ENCODE measurements at regions not wholly inside any gene's neighbourhood (a gene's known extent, or its start where the extent isn't known, plus 50 kb on each side); places are given as distances from the start of the nearest gene placed in this dataset.

- TF ChIP-seq EP300 (IDR thresholded peaks at IDR 0.05; ENCODE audit: borderline replicate concordance in 1 of 2, low read depth in 1 of 2, low read length in 1 of 2) (peak; percentile 70 to 85; a peak in 3 of 4 replicates), YY1 (IDR thresholded peaks at IDR 0.05; ENCODE audit: low read depth) (no peak), REST (IDR thresholded peaks at IDR 0.05; ENCODE audit: low read depth, low read length) (no peak), MAX (IDR thresholded peaks at IDR 0.05; ENCODE audit: low read depth) (peak; percentile 63), MXI1 (IDR thresholded peaks at IDR 0.05; ENCODE audit: low read depth, low read length) (no peak), MEF2A (IDR thresholded peaks at IDR 0.05; ENCODE audit: borderline replicate concordance, low read depth) (no peak; the same call in 1 of the 2 replicates), POLR2AphosphoS5 (IDR thresholded peaks at IDR 0.05; ENCODE audit: low read depth, low read length) (peak; percentile 81; the same call in 1 of the 2 replicates)
These were observed 124.5 kb upstream of the ZFHX3 start (continued) for GRCh38 chr16:73172241-73172972.

- POLR2A ChIA-PET: interaction anchor here (0.8 to 1.3 kb wide), 6 partner anchors 12 to 974 kb away, joined by 3 to 16 read pairs (median 4); no protein-coding TSS in a partner anchor
- Histone ChIP-seq H3K79me2 (ENCODE audit: insufficient read depth) (no peaks in the 10 kb centered on the region), H3K9me3 (no peaks in the 10 kb centered on the region), H3K9ac (peak overlapping the region; percentile 58), H3K4me3 (ENCODE audit: low read depth in 2 of 2, low read length in 1 of 2) (no peak overlapping the region), H3K4me1 (ENCODE audit: control insufficient read depth in 1 of 2, insufficient read depth in 2 of 2, low read depth in 1 of 2, low read length in 1 of 2) (peaks cover 27 to 45% of the 10 kb centered on the region in 2 experiments), H3K36me3 (replicated peaks in 1 of 2; ENCODE audit: control insufficient read depth in 1 of 2, insufficient read depth in 2 of 2, low read length in 1 of 2) (no peaks in the 10 kb centered on the region), H3K27ac (ENCODE audit: low read depth in 2 of 2, low read length in 1 of 2) (peak overlapping the region; percentile 95 to 100), H2AFZ (ENCODE audit: low read depth) (peak overlapping the region; percentile 88; the same call in 1 of the 2 replicates), H4K20me1 (ENCODE audit: insufficient read depth) (no peaks in the 10 kb centered on the region), H3F3A (replicated peaks; ENCODE audit: insufficient read depth) (peaks cover 21% of the 10 kb centered on the region), H3K4me2 (peak overlapping the region; percentile 58; the same call in 1 of the 2 replicates), H3K27me3 (ENCODE audit: insufficient read depth) (no peaks in the 10 kb centered on the region), H3K9me2 (no peaks in the 10 kb centered on the region)
- CTCF ChIA-PET: interaction anchor here (1.3 to 1.9 kb wide), 5 partner anchors 11 to 707 kb away, joined by 4 to 7 read pairs (median 5); no protein-coding TSS in a partner anchor
- no peak for DNase-seq
- TF ChIP-seq RAD21 (IDR thresholded peaks at IDR 0.05; ENCODE audit: low read length): no peak
- TF ChIP-seq ELF1 (IDR thresholded peaks at IDR 0.05): no peak
- no peak for TF ChIP-seq FOXM1 (IDR thresholded peaks at IDR 0.05; ENCODE audit: low read depth)
- TF ChIP-seq TCF12 (IDR thresholded peaks at IDR 0.05): no peak
- no peak for TF ChIP-seq SIN3A (IDR thresholded peaks at IDR 0.05; ENCODE audit: borderline replicate concordance, low read depth, low read length)
- 79% methylated on average over 9 of the region's 9 CpGs for WGBS (ENCODE audit: low lambda C conversion rate)
These were observed 123.9 kb upstream of the ZFHX3 start for GRCh38 chr16:73171901-73172240.

All from SK-N-SH (cell line).